Dermis microvascular lymphatic vessel endothelial cell (primary cell): ENCODE measurements at regions not wholly inside any gene's neighbourhood (a gene's known extent, or its start where the extent isn't known, plus 50 kb on each side); places are given as distances from the start of the nearest gene placed in this dataset.

ENCODE experiments used
- DNase-seq, 2 donors: peaks; one replicate each; pipeline versions ENCODE4 v3.0.0 to v3.0.0-alpha.2; 2010; ENCODE audit warnings: low read depth in 2 of 2

DNA sequence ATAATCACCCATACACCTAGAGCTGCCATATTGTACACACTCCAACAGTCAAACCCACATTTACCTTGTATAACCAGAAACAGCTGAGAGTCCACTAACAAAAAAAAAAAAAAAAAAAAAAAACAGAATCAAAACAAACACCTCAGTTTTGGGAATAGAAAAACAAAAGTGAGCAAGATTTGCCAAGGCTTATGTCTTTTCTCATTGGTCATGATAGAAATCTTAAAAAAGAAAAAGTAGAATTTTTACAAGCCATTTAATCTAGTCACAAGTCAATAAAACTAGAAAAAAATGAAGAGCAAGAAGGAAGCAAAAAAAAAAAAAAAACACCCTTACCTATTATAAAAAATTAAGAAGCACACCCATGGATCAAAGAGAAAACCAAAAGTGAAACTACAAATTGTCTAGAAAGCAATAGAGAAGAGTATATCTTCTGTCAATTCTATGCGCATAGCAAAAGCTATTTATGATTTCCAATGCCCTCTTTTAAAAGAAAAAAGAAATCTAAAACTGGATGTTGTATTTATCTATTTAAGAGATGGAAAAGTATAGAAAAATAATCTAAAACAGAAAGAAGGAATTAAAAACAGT lies 113.2 kb upstream of the GALNT2 start:
- no peak for DNase-seq

DNA sequence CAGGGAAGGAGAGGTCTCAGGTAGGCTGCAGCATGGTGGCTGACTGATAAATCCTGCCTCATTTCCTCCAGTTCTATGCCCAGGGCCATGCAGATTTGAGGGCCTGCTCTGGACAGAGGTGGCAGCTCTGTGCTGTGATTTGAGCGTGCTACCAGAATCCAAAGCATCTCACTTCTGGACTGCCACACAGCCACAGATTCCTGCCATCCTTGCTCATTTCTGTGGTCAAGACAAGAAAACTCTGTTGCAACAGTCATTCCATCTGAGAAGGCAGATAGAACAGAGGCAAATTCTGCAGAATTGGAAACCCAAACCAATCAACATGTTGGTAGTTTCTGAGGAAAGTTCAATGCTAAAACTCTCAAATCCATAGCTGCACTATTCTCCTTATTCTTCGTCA lies 102.8 kb upstream of the GALNT2 start:
- no peak for DNase-seq

GRCh38 chr1:229970714-229971113 lies 96.3 kb upstream of the GALNT2 start:
- DNase-seq = no peak

DNA sequence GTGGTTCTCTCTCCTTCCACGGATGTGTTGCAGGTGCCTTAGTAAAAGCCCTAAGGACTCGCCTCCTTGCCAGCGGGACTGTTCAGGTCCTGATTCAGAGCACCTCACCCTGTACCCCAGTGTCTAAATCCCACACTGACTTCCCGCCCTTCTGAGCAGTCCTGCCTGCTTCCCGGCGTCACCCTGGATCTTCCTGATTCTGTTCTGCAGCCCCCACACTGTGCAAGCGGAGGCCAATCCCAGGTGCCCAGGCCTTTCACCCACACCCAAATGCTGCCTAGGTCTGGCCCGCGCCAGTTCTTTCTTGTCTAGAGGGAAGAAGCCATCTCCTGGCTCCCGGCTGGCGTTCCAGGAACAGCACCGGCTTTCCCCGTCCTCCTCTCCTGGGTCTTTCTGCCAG lies 95.9 kb upstream of the GALNT2 start:
- no peak for DNase-seq

GRCh38 chr1:229972600-229973296 lies 94.3 kb upstream of the GALNT2 start:
- DNase-seq = peak in 1 of 2 donors; percentile 9

- DNase-seq = no peak
These were observed 93.8 kb upstream of the GALNT2 start for GRCh38 chr1:229973297-229973612.

- no peak for DNase-seq
These were observed 92.0 kb upstream of the GALNT2 start for GRCh38 chr1:229975047-229975446.

GRCh38 chr1:229980009-229980408 lies 87.0 kb upstream of the GALNT2 start:
- DNase-seq = no peak

GRCh38 chr1:229981736-229982135 lies 85.3 kb upstream of the GALNT2 start:
- DNase-seq = no peak

DNA sequence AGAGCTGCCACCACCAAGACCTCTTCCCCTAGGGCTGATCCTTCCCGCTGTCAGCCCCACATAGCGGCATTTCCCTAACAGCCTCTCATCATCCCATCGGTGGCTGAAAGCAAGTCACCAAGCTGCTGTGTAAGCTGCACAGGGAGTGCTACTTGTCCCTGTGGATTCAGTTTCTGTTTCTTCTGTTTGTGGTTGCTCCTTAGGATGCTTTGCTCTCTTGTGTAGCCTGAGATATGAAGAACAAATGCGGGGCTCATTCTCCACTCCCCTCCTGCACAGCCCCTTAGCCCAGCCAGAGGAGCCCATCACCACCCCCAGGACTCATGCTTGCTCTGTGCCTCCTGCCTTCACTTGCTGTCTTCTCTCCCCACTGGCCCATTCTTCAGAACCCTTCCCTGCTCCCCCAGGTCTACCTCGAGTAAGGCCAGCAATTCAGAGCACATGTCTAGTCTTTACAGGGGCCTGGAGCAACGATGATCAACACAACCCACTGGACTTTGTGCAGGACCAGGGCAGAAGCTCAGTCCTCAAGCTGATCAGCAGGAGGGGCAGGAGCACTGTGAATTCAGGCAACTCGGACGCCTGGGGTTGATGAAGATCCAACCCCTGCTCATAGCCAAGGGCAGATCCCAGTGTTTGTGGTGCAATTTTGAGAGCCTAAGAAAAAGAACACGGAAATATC lies 82.6 kb upstream of the GALNT2 start:
- DNase-seq = no peak

DNA sequence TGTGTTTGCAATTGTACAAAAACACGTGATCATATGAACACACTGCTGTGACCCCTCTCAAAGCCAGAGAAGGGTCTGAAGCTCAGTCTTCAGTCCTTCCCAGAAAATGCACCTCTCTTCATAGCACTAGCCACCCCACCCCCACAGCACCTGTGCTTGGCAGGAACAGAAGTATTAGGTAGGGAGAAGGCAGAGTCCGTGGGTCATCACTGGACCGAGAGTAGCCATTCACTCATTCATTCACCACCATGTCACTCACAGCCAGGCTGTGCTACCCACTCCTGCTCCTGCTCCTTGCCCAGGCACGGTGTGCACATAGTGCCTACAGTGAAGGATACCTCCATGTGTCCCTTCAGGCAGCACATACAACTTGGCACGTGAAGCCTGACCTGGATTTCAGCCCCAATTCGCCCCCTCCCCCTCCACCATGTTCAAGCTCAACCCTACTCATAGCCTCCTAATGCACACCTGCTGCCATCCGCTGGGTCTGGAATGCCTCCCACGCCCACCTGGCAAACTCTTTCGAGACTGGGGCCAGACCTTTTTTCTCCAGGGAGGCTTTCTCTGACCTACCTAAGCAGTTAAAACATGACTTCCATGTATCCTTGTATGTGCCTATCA lies 81.9 kb upstream of the GALNT2 start:
- DNase-seq = no peak

DNA sequence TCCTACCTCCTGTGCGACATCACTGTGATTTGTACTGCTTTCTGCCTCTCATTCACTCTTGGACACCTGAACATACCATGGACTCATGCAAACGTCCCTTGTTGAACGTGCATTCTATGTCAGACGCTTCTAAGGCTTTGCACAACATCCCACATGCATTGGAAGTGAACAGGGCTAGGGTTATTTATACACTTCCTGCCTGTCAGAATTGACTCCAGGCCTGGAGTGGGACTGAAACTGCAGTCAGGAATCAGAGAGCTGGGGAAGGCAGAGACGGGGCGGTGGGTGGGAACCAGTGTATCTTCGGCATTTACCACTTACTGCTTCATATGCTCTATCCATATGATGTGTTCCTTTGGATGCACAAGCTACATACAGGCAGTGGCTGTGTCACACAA lies 81.4 kb upstream of the GALNT2 start:
- DNase-seq = no peak

DNA sequence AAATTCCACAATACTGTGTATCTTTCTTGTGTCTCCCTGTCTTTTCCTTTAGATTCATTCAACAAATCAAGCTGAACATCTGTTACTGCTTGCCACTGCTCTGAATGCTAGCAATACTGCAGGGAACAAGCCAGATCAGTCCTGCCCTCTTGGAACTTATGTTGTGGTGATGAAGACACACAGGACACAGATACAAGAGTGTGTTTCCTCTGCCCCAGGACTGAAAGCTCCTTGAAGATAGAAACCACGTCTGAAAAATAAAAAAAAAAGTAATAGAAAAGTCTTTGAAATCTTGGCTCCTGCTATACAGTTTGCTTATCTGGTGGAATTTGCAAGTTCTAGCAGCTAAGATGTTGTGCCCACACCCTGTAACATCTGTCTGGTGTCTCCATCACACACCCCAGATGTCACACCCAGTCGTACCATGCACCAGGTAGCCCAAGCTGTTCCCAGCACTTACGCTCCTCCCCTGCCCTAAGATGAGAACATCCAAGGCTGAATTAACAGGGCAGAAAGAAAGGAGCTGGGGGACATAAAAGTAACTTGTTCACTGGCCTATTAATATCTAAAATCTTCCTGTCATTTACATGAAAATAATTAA lies 80.2 kb upstream of the GALNT2 start:
- no peak for DNase-seq

DNA sequence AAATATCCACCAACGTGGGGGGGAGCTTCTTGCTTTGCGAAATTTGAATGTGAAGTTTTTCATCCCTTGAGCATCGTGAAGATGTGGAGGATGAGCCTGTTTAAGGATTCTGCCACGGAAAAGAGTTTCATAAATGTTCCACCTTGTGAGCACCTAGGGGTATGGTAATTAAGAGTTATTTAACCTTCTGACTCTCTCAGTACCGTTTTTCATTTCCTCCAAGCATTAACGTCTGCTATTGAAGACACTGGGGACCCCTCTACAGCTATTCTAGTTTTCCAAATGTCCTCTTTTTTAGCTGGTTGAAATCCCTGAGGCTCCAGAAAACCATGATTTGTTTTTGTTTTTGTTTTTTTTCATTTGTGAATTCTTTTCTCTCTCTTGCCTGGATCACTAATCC lies 79.1 kb upstream of the GALNT2 start:
- no peak for DNase-seq

GRCh38 chr1:229988534-229988933 lies 78.5 kb upstream of the GALNT2 start:
- DNase-seq = no peak

DNA sequence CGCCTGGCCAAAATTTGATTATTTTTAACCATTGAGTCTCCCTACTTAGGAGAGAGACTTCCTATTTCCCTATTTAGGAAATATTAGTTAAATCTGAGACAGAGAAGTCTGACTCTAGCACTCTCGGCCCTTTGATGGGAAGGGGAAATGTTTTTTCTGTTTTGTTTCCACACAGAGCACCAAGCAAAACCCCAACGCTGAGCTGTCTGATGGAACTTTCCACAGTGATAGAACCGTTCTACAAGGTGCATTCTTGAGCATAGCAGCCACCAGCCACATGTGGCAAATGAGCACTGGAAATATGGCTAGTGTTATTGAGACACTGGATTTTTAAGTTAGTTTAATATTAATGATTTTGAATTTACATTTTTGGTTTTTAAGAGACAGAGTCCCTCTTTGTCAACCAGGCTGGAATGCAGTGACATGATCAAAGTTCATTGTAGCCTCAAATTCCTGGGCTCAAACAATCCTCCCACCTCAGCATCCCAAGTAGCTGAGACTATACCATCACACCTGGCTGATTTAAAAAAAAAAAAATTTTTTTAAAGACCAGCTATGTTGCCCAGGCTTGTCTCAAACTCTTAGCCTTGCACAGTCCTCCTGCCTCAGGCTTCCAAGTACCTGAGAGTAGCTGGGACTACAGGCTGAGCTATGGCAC lies 77.3 kb upstream of the GALNT2 start:
- no peak for DNase-seq

GRCh38 chr1:229990326-229990725 lies 76.7 kb upstream of the GALNT2 start:
- no peak for DNase-seq

DNA sequence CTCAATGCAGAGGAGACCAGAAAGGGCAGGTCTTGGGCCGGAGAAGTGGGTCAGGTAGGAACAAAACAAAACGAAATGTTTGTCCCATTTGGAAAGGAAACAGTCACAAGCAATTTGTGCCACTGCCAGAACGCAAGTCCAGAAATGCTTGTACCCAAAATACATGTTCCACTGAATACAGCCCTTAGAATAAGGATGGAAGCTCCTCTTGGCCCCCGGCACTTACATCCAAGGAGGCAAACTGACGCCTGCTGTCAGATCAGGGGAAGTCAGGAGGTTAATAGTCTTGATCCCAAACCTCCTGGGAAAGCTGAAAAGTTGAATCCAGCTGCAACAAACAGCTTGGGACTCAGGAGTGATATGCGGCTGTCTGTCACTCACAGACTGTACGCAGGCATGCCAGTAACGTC lies 75.9 kb upstream of the GALNT2 start:
- DNase-seq = no peak

- DNase-seq = no peak
These were observed 75.2 kb upstream of the GALNT2 start for GRCh38 chr1:229991724-229992333.

DNA sequence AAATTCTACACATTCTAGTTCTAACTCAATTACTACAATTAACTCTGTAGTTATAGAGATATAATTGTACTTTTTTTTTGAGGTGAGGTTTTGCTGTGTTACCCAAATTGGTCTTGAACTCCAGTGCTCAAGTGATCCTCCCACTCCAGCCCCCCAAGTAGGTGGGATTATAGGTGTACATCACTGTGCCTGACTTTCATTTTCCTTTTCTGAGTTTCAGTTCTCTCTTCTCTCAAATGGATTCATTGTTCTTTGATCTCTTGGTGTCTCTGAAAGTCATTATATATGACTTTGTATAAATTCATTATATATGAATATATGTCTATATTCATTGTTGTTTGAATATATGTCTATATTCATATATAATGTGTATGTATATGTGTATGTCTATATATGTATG lies 74.0 kb upstream of the GALNT2 start:
- DNase-seq = no peak

DNA sequence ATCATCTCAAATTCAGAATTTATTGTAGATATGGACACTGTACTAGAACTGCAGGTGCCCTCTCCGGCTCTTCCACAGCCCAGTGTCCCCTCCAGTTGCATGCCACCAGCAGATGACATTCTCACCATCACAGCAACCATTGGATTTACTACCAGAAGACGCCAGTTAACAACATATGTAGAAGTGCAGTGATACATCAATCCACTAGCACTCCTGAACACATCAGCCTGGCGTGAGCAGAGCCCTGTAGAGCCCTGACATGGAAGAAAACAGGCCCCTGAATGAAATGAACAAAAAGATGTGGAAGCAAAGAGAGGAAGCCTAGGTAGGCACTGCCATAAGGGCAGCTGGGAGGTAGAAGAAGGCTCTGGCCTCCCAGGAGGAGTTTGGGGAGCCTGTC lies 73.1 kb upstream of the GALNT2 start:
- no peak for DNase-seq
